Hepatocyte (in vitro differentiated cells): ENCODE measurements at regions not wholly inside any gene's neighbourhood (a gene's known extent, or its start where the extent isn't known, plus 50 kb on each side); places are given as distances from the start of the nearest gene placed in this dataset.

Source experiments
- EZH2 ChIP-seq: fragments of 200-600 bp; sonication (generic); IDR thresholded peaks from 2 replicates; pipeline ENCODE4 v1.6.1; 2016; ENCODE audit warnings: antibody characterized with exemption, mild to moderate bottlenecking, borderline replicate concordance
- EZH2phosphoT487 ChIP-seq: fragments of 200-600 bp; sonication (generic); IDR thresholded peaks from one replicate; pipeline ENCODE4 v1.6.1; 2018; ENCODE audit warnings: antibody characterized with exemption, mild to moderate bottlenecking, low read depth, moderate library complexity; ENCODE audit not compliant: unreplicated experiment, severe bottlenecking
- TF ChIP-seq, protein P1 (sequence below): fragments of 200-600 bp; sonication (generic); IDR thresholded peaks from 2 replicates; pipeline ENCODE4 v1.5.1; 2016; ENCODE audit warnings: antibody characterized with exemption, mild to moderate bottlenecking; ENCODE audit not compliant: poor library complexity

DNA sequence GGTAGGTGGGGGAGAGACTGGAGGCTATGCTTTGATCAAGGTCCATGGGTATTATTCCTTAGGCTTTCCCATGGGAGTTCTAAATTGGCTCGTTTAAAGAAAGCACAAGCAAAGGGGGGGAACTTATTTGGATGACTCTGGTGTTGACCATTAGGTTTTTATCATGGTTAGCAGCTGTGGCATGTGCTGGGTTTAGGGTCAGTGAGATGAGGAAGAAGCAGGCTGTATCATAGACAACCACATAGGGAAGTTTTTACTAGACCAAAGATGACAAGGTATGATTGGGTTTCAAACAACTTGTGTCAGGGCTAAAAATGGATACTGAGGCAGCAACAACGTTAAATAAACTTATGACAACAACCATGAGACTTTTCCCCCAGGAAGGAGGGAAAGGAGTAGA, 97.7 kb downstream of the DNAAF6 start:
- TF ChIP-seq, protein P1, sequence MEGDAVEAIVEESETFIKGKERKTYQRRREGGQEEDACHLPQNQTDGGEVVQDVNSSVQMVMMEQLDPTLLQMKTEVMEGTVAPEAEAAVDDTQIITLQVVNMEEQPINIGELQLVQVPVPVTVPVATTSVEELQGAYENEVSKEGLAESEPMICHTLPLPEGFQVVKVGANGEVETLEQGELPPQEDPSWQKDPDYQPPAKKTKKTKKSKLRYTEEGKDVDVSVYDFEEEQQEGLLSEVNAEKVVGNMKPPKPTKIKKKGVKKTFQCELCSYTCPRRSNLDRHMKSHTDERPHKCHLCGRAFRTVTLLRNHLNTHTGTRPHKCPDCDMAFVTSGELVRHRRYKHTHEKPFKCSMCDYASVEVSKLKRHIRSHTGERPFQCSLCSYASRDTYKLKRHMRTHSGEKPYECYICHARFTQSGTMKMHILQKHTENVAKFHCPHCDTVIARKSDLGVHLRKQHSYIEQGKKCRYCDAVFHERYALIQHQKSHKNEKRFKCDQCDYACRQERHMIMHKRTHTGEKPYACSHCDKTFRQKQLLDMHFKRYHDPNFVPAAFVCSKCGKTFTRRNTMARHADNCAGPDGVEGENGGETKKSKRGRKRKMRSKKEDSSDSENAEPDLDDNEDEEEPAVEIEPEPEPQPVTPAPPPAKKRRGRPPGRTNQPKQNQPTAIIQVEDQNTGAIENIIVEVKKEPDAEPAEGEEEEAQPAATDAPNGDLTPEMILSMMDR, result no peak
- TF ChIP-seq EZH2 (no peak), EZH2phosphoT487 (no peak)
